ENCODE measurements at regions not wholly inside any gene's neighbourhood (a gene's known extent, or its start where the extent isn't known, plus 50 kb on each side); places are given as distances from the start of the nearest gene placed in this dataset.

DNA sequence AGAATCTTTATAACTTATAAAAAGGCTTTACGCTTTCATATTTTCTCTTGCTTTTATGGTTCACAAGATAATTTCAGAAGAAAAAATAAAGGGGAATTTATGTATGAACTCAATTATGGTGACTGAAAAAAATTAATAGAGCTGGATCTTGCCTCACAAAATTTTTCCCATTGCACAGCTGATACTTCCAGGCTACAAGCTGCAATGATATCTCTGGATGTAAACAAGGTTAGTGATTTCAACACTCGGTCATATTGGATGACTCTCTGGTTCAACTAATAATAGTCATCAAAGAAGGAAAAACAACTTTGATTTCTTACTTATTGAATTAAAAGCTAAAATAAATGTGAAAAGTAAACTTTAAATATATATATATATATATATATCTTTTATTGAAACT is 868.0 kb downstream of the FAT4 start:
- TF ChIP-seq POLR2A (IDR thresholded peaks at IDR 0.05) (no peak), EP300 (IDR thresholded peaks at IDR 0.05) (no peak)
- TF ChIP-seq, protein P1, sequence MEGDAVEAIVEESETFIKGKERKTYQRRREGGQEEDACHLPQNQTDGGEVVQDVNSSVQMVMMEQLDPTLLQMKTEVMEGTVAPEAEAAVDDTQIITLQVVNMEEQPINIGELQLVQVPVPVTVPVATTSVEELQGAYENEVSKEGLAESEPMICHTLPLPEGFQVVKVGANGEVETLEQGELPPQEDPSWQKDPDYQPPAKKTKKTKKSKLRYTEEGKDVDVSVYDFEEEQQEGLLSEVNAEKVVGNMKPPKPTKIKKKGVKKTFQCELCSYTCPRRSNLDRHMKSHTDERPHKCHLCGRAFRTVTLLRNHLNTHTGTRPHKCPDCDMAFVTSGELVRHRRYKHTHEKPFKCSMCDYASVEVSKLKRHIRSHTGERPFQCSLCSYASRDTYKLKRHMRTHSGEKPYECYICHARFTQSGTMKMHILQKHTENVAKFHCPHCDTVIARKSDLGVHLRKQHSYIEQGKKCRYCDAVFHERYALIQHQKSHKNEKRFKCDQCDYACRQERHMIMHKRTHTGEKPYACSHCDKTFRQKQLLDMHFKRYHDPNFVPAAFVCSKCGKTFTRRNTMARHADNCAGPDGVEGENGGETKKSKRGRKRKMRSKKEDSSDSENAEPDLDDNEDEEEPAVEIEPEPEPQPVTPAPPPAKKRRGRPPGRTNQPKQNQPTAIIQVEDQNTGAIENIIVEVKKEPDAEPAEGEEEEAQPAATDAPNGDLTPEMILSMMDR (IDR thresholded peaks at IDR 0.05), result no peak
